Activated T-cell treated with anti-CD3 and anti-CD28 coated beads for 24 hours (primary cell): ENCODE measurements at regions not wholly inside any gene's neighbourhood (a gene's known extent, or its start where the extent isn't known, plus 50 kb on each side); places are given as distances from the start of the nearest gene placed in this dataset.

Source experiments
- DNase-seq: peaks from one replicate; pipeline ENCODE4 v3.0.0-alpha.2; 2020; ENCODE audit warnings: low read depth

GRCh38 chr10:10310498-10310897 is 707.2 kb upstream of the CELF2 start:
- no peak for DNase-seq

GRCh38 chr10:10311966-10312365 is 705.7 kb upstream of the CELF2 start:
- DNase-seq: no peak

GRCh38 chr10:10313149-10313835 is 704.4 kb upstream of the CELF2 start:
- no peak for DNase-seq

- DNase-seq: no peak
These were observed 703.0 kb upstream of the CELF2 start for GRCh38 chr10:10314626-10315025.

GRCh38 chr10:10315989-10316388 is 701.7 kb upstream of the CELF2 start:
- DNase-seq: no peak

- no peak for DNase-seq
These were observed 700.5 kb upstream of the CELF2 start for GRCh38 chr10:10317151-10317550.

- no peak for DNase-seq
These were observed 698.8 kb upstream of the CELF2 start for GRCh38 chr10:10318856-10319255.

GRCh38 chr10:10320956-10321355 is 696.7 kb upstream of the CELF2 start:
- no peak for DNase-seq

- no peak for DNase-seq
These were observed 691.6 kb upstream of the CELF2 start for GRCh38 chr10:10326116-10326515.

GRCh38 chr10:10327934-10328333 is 689.7 kb upstream of the CELF2 start:
- no peak for DNase-seq

- no peak for DNase-seq
These were observed 687.3 kb upstream of the CELF2 start for GRCh38 chr10:10330418-10330817.

- no peak for DNase-seq
These were observed 684.9 kb upstream of the CELF2 start for GRCh38 chr10:10332786-10333185.

- DNase-seq: no peak
These were observed 684.0 kb upstream of the CELF2 start for GRCh38 chr10:10333622-10334021.

GRCh38 chr10:10338339-10338738 is 679.3 kb upstream of the CELF2 start:
- DNase-seq: no peak

- no peak for DNase-seq
These were observed 671.1 kb upstream of the CELF2 start for GRCh38 chr10:10346390-10347150.

- DNase-seq: no peak
These were observed 667.6 kb upstream of the CELF2 start for GRCh38 chr10:10350050-10350449.

GRCh38 chr10:10351451-10351850 is 666.2 kb upstream of the CELF2 start:
- no peak for DNase-seq

GRCh38 chr10:10353326-10353868 is 664.3 kb upstream of the CELF2 start:
- no peak for DNase-seq

- no peak for DNase-seq
These were observed 658.4 kb upstream of the CELF2 start for GRCh38 chr10:10359263-10359662.

- DNase-seq: no peak
These were observed 656.3 kb upstream of the CELF2 start for GRCh38 chr10:10361301-10361885.

- DNase-seq: no peak
These were observed 654.9 kb upstream of the CELF2 start for GRCh38 chr10:10362800-10363199.

- DNase-seq: no peak
These were observed 654.5 kb upstream of the CELF2 start for GRCh38 chr10:10363217-10363616.

- DNase-seq: no peak
These were observed 652.8 kb upstream of the CELF2 start for GRCh38 chr10:10364902-10365301.
